CD4-positive, alpha-beta T cell treated with Interleukin-4 for 4 hours (primary cell): ENCODE measurements at regions not wholly inside any gene's neighbourhood (a gene's known extent, or its start where the extent isn't known, plus 50 kb on each side); places are given as distances from the start of the nearest gene placed in this dataset.
"Not testable (repeated sequence)": the region's sequence is repeated elsewhere in the genome, so short reads cannot be mapped to it uniquely, and the experiment has no call there.

Source experiments
- DNase-seq: peaks from one replicate; pipeline ENCODE4 v3.0.0-alpha.2; 2020

DNA sequence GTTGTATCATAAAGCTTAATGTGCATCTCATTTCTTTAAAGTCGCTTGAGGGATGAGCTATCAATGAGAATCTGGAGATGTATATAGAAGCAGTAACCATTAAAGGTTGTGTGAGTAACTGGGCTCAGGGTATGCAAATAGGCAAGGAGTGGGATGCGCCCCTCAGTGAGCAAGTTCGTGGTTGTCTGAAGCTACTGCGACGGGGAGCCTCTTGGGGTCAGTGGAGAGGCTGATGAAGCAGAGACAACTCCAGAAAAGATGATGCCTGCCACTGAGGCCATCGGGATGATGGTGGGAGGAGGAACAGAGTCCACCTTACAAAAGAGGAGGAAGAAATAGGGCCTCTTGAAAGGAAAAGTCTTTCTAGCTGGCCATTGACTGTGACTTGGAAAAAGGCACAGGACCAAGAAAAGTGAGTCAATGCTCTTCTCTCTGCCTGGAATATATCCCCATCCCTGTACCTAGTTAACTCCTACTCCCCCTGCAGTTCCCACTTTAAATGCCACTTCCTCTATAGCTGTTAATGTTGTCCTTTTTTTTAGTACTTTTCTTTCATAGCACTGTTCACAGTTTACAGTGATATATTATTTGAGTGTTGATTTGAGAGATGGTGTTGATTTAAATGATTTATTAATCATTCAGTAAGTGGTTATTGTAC is 51.4 kb upstream of the LSM6 start:
- no peak for DNase-seq

DNA sequence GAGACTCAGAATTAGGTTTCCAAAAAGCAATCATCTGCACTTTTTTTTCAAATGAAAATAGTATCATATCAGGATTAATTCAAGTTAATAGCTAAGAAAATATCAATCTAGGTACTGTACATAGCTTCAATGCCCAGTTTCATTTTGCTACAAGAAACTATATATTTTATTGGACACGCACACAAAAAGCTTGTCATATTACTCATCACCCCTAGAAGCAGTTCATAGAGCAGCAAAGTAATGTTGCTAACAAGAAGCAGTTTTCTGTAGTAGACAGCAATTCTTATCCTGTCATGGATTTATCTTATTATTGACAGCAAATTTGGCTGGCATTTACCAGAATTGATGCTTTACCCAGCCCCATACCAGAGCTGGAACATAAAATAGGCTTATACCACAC is 52.3 kb upstream of the LSM6 start:
- no peak for DNase-seq

DNA sequence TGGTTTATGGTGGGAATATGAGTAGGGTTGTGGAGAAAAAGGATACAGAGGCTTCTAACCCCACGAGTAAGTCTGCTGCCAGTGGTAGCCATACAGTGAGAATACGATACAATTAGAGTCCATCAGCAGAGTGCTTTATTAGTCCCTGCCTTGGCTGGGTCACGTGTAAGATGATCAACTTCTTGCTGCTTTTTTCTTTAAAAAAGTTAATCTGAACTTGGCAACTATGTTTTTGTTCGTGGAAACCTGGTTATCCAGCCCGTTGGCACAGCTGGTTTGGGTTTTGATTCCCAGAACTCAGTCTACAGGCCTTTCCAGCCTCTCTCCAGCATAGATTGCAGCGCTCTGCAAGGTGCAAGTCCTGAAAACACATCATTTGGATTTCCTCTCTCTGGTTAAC is 53.1 kb upstream of the LSM6 start:
- DNase-seq, result no peak

DNA sequence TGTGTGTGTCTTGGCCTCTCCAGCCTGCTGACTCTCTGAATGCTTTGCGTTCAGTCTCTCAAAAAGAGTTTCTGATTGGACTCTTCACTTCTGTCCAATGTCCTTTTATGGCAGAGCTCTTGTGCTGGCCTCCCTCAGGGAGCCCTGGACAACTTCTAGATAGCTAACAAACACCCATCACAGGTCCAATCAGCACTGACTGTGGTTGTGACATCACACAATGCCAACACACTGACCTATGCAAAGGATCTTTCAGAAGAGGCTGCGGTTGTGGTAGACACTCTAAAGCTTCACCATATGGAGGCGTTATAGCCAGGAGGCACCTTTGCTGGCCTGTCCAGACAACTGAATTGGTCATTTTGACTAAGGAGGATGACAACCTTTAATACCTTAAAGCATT is 53.8 kb upstream of the LSM6 start:
- no peak for DNase-seq

DNA sequence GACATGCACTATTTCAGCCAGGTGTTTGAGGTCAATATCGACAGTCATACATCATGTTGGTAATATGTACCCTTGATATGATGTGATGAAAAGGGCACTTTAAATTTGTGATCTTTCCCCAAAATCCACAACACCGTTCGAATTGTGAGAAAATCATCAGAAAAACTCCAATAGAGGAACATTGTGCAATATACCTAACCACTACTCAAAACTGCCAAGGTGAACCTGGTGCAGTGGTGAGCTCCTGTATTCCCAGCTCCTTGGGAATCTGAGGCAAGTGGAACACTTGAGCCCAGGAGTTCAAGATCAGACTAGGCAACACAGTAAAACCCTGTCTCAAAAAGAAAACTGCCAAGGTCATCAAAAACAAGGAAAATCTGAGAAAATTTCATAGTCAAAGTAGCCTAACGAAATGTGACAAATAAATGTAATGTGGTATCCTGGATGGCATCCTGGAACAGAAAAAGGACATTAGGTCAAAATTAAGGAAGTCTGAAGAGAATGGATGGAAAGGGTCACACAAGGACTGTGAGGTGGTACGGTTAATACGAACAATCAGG is 55.6 kb upstream of the LSM6 start:
- no peak for DNase-seq

DNA sequence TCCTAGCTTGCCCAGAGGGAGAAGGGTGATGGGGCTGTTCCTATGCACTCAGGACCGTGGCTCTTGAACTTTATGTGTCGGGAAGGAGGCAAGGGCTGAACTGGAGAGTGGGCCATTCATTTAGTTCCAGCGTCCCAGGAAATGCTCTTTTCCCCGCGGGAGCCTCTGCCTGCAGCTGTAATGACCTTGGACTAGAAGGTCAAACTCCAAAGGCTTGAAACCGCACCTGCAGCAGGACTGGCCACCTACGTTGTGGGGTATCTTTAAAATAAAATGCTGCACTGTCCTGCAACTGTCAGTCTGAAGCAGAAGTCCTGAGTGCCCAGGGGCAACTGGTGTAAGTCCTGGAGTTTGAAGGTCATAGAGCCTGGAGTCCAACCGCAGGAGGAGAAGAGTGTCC is 61.5 kb upstream of the LSM6 start:
- no peak for DNase-seq

DNA sequence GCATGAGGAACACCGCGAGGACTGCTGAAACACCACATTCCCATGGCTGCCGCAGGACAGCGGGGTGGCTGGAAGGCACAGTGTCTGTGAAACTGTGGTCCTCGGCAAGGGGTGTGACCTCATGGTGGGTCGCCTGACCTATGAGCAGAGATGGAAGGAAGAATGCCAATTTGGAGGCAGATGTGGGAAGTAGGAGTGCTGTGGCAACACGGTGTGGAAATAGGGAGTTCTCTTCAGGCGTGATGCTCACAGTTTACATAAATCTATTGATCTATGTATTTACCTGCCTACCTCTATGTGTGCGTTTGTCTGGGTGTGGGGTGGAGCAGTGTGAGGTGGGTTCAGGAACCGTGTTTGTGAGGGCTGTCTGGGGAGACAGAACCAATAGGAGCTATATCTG is 62.3 kb upstream of the LSM6 start:
- no peak for DNase-seq

DNA sequence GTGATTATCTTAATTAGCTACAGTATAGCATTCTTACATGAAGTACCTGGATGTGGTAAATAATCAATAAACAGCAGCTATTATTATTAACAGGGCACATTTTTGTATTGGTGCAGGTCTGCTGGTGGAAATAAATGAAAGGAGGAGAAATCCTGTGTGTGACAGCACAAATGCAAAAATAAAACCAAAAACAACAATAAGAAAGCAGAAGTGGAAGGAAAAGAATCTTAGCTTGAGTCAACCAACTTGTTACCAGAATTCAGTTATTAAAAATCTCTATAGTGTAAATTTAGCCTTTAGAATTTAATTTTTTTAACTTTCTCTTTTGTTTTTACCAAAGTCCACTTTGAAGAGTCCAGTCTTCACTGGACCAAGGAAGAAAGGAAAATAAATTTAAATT is 63.1 kb upstream of the LSM6 start:
- no peak for DNase-seq

DNA sequence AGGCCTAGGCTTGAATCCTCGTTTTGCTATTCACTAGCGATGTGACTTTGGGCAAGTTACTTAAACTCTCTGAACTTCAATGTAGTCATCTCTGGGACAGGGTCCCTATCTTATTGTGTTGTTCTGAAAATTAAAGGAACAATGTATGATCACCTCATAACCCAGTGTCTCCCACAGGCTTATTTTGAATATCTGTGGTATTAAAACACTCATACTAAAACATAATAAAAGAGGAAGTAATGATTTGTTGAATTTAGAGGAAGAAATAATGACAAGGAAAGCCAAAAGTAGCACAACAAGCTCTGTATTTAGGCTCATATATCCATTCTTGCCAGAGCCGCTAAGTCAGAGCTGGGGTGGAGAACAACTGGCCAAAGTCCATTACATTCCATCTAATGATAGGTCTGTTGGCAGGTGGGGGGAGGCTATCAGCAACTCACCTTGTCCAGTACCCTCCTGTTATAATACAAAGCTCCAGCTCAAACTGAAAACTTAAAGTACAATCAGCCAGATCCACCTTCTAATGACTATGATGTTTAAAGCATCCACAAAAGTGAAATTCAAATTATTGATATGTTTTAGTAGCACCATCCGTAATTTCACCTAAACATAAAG is 64.5 kb upstream of the LSM6 start:
- DNase-seq, result no peak

DNA sequence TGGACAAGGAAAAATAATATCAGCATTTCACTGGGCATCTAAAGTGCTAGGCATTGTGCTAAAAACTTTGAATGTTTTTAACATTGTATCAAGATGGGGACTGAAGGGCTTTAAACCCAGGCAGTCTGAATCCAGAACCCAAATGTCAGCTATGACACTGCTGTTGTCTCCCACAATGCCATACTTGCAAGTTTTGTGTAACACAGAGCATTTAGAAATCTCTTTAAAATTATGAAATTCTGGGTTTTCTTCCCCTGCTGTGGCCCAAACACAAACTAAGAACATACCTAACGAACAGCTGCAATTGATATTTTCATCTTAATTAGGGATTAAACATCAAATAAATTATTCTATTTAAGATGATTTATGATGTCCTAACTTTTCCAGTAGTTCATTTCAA is 66.8 kb upstream of the LSM6 start:
- DNase-seq, result no peak

DNA sequence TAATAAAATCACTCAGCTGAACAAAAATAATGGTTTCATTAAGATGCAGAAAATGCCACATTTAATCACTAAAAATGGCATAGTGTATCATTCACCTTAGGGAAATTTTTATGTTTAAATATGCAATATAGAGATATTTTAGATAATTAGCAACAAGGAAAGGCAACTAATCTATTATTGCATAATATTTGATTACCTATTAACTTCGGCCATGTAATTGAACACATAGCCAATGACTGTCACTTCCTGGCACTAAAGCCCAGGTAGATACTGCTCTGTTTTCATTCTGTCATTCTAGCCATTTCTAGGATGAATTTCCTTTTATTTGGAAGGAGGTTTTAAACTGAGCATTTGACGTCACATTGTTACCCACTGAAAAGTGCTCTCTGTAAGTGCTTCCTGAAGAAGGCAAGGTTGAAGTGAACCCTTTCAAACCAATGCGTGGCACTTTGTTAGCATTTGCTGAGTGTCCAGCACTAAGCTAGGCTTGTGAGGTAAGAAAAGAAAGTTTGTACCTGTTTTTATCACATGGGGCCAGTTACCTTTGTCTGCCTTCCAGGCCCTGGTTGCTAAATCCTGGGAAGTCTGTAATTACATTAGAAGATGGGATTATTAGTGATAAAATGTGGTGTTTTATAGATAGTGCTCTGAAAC is 67.8 kb upstream of the LSM6 start:
- DNase-seq, result no peak

DNA sequence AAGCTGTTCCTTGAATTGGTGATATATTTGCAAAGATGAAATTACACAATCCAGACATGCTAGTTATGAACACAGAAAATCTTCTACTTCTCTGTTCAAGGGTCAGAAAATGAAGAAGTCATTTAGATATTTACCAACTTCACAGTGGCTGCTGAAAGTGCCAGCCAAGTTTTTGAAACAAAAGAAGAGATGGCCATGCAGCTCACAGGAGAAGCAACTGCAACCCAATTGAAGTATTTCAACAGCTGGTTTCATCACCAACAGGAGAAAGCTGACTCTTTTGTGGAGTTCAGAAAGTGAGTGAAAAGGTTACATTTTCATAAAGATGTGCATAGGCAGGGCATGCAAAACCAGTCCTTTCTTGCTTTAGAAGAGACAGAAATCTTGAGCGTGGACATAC is 70.1 kb upstream of the LSM6 start:
- no peak for DNase-seq

DNA sequence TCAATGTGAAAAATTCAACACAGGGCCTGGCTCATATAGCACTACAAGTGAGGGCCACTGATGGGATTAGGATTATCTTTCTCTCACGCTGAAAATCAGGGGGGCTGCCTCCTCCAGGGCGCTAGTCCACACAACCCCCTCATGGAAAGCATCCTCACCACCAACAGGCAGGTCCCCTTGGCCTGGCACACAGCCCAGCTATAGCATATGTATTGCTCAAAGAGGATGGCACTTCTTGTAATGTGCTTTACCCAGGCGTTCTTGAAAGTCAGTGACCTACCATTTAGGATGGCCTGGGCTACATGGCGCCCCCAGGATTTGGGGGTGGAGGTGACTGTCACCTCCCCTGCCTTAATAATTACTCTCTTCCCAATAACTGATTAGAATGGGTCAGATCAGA is 71.0 kb upstream of the LSM6 start:
- no peak for DNase-seq

DNA sequence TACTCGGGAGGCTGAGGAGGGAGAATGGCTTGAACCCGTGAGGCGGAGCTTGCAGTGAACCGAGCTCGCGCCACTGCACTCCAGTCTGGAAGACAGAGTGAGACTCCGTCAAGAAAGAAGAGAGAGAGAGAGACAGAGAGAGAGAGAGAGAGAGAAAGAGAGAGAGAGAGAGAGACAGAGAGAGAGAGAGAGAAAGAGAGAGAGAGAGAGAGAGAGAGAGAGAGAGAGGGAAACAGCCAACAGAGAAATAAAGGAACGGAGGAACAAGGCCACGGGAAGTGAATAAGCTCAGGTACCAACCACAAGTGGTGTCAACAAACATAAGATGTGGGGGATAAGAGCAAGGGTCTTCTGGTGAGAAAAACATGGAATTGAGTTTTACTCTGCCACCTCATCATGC is 71.5 kb upstream of the LSM6 start:
- DNase-seq, result not testable (repeated sequence)

DNA sequence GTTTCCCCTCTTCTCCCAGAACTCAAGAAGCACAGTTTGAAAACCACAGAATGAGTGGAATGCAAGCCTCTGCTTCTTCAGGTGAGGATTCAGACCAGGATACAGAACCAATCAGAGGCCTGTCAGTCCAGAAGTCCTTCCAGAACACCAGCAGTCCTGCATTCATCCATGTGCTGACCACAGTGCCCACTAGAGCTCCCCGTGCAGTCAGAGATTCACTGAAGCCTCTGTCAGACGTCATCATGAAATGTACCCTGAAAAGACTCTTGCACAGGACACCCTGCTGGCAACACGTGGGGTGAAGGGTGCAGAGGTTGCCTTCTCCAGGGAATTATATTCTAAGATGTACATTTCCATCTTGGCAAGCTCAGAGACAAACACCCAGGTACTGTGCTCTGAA is 75.9 kb upstream of the LSM6 start:
- DNase-seq, result no peak

DNA sequence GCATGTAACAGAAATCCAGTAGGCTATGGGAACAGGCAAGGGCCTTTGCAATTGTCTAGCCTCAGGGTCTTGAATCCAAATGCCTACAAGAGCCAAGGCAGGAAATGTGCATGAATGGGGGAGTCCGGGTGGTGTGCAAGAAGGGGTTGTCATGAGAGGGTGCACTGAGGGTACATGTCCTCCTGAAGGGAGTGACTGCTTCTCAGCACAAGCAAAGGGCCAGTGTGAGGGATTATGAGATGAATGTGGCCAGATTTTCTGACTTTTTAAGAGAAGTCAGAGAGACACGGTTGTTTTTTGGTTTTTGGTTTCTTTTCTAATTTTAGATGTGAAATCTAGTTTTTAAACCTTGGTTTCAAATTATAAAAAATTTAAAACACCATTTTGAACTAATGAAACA is 76.5 kb upstream of the LSM6 start:
- no peak for DNase-seq

DNA sequence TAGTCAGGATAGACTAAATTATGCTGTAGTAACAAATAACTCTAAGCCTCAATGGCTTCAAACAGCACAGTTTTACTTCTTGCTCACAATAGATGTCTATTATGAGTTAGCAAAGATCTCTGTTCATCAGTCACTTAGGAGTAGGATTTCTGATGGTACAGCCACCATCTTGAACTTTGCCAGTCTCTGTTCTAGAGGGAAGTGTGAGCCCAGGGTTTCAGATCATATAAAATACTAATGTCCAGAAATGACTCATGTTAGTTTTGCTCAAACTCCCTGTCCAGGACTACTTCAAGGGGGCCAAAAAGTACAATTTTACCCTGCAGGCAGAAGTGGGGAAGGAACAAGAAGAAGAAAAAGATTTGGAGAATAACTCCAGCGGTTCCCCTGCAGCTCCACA is 77.1 kb upstream of the LSM6 start:
- no peak for DNase-seq

DNA sequence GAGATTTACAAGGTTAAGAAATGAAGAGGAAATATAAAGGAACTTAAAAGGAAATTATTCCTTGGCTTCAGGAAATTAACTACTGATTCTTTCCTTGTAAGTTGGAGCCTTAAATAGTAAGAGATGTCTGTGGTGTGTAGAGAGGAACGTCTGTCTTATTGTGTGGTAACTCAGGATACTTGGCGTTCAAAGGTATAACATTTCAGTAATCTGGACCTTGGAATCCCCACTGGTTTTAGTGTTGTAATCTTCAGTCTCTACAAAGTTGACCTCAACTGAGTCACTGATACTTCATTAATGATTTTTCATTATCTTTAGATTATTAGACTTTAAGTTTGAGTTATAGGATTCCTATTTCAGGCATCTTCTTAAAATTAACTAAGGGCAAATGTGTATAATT is 79.1 kb upstream of the LSM6 start:
- no peak for DNase-seq

DNA sequence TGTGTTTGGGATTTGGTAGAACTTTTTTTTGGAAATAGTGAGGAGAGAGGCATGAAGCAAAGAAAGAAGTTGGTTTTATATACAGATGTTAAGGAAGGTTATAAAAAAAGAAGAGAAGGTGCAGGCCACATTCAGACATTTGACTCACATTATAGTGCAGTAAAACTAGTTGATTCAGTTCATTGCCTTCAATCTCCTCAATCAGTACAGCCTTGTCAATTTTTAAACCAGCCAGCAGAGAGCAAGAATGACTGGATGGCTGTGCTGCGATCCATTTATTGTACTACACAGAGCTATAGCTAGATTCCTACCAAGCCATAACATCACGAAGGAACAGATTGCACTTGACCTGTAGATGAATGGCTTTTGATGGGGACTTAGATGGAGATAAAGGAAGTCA is 79.7 kb upstream of the LSM6 start:
- DNase-seq, result no peak

DNA sequence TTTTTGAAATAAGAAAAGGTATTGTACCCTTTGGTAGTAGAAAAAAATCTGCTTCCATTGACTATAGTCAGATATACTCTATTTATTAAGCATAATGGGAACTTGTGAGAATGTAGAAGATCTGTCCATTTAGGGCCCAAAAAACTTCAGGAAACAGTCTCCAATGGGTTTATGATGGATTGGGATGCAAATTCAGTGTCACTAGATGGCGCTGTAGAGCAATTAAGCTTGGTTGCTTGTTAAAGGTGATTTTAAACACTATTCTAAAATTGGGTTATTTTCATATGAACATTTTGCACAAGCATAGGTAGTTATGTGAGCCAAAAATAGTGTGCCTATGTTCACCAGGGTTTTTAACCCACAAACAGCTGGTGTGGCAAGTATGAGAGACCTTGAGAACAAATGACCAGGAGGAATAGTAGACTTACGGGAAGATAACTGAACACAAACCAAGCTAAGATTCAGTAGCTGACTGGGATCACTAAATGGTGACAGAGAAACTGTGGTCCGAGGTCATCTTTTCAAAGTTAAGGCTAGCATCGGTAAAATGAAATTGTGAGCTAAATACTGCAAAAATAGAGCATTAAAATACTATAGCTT is 80.3 kb upstream of the LSM6 start:
- DNase-seq, result peak; percentile 29

DNA sequence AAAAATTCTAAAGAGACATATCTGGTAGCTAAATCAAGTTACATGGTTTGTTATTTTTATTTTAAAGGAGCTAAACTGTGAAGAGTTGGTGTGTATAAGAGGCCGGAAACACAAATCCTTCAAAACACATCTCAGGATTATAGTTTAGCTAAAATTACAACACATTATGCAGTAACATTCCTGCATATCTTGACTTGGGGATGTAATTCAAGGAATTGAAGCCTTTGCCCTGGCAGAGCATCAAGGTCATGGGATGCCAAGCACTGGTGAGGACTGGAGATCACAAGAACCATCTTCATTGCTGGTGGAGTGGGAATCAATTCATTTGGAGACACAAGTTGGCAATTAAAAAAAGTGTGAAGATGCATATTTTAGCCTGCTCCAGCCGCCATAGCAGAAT is 86.8 kb upstream of the LSM6 start:
- no peak for DNase-seq

DNA sequence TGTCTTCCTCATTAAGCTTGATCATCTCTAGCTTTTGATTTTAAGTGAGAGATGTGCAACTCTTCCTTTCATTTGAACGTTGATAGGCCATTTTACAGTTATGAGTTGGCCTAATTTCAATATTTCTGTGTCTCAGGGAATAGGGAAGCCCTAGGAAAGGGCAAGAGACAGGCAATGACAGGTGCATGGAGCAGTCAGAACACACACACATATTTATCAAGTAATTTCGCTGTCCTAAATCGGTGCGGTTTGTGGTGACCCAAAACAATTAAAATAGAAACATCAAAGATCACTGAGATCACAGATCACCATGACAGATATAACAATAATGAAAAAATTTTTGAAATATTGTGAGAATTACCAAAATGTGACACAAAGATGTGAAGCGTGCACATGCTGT is 87.7 kb upstream of the LSM6 start:
- DNase-seq, result no peak

DNA sequence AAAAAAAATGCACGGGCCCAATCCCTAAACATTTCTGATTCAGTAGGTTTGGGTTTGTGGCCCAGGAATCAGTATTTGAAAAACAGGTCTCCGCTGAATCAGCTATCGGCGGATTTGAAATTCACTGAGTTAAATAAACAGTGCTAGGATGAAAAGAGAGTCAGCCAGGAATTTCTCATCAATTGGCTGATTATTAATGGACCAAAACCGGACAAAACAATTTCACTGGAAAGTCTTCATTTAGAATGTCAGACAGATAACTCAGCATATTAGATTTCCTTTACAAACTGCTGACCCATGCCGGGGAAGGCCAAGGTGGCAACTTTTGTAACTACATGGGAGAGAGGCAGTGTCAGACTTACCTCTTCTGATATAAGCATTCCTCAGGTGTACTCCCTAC is 99.4 kb upstream of the LSM6 start:
- no peak for DNase-seq

DNA sequence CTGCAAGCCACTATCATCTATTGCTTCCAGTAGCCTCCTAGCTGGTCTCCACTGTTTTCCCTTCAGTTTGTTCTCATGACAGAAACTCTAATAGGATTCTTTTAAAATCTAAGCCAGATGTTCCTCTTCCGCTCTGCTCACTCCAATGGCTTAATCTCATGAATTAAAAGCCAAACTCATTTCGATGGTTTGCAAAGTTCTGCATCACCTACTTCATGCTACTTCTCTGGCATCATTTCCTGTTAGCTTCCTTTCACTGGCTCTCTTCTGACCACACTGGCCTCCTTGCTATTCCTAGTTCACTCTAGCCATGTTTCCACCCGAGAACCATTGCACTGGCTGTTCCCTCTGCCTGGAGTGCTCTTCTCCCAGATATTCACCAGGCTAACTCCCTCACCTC is 102.0 kb upstream of the LSM6 start:
- no peak for DNase-seq
